C4-2B (cell line): ENCODE measurements at regions not wholly inside any gene's neighbourhood (a gene's known extent, or its start where the extent isn't known, plus 50 kb on each side); places are given as distances from the start of the nearest gene placed in this dataset.

Experiments used
- ZFX ChIP-seq: fragments of 450-650 bp; IDR thresholded peaks from 2 replicates; pipeline ENCODE4 v1.6.1; 2017
- TF ChIP-seq, protein P1 (sequence below): fragments of 450-650 bp; conservative IDR thresholded peaks from 2 replicates; pipeline ENCODE4 v1.5.1; 2017; ENCODE audit warnings: mild to moderate bottlenecking

DNA sequence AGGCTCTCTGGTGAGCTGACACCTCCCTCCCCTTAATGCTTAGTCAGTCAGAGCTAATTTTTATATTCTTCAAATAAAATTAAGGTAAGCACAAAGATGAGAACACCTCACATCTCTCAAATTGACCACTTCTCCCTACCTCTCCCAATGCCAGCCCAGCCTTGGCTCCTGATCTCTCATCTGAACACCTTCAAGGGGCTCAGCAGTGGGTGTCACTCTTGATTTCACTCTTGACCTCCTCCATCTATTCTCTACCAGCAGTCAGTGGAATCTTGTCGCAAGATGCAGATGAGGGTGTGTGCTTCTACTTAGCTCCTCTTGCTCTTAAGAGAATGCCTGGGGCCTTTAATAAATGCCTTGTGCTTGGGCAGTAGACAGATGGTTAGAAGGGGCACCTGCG is 309.0 kb upstream of the IRX3 start:
- TF ChIP-seq, protein P1, sequence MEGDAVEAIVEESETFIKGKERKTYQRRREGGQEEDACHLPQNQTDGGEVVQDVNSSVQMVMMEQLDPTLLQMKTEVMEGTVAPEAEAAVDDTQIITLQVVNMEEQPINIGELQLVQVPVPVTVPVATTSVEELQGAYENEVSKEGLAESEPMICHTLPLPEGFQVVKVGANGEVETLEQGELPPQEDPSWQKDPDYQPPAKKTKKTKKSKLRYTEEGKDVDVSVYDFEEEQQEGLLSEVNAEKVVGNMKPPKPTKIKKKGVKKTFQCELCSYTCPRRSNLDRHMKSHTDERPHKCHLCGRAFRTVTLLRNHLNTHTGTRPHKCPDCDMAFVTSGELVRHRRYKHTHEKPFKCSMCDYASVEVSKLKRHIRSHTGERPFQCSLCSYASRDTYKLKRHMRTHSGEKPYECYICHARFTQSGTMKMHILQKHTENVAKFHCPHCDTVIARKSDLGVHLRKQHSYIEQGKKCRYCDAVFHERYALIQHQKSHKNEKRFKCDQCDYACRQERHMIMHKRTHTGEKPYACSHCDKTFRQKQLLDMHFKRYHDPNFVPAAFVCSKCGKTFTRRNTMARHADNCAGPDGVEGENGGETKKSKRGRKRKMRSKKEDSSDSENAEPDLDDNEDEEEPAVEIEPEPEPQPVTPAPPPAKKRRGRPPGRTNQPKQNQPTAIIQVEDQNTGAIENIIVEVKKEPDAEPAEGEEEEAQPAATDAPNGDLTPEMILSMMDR: no peak
- no peak for TF ChIP-seq ZFX
